ENCODE measurements at regions not wholly inside any gene's neighbourhood (a gene's known extent, or its start where the extent isn't known, plus 50 kb on each side); places are given as distances from the start of the nearest gene placed in this dataset.

- Histone ChIP-seq H3K4me1 (ENCODE audit: low read length) (no peaks in the 10 kb centered on the region), H3K79me2 (ENCODE audit: low read length) (no peaks in the 10 kb centered on the region), H3K9me2 (replicated peaks; ENCODE audit: insufficient read depth, low read length) (no peaks in the 10 kb centered on the region), H2AFZ (ENCODE audit: low read length) (no peak overlapping the region), H3F3A (ENCODE audit: insufficient read depth, low read length) (no peaks in the 10 kb centered on the region), H3K9me3 (replicated peaks; ENCODE audit: insufficient read depth, low read length) (no peaks in the 10 kb centered on the region), H3K4me2 (ENCODE audit: low read depth, low read length) (no peak overlapping the region), H3K9ac (ENCODE audit: low read length) (no peak overlapping the region), H3K27ac (ENCODE audit: low read length) (no peak overlapping the region), H3K4me3 (ENCODE audit: low read length) (no peak overlapping the region), H3K27me3 (replicated peaks; ENCODE audit: insufficient read depth, low read length) (no peaks in the 10 kb centered on the region), H3K36me3 (replicated peaks; ENCODE audit: insufficient read depth, low read length) (no peaks in the 10 kb centered on the region), H4K20me1 (ENCODE audit: insufficient read depth, low read length) (no peaks in the 10 kb centered on the region)
- no peak for DNase-seq
- TF ChIP-seq EZH2phosphoT487 (IDR thresholded peaks at IDR 0.05; ENCODE audit: low read length) (no peak), CTCF (IDR thresholded peaks at IDR 0.05; ENCODE audit: low read length) (no peak), EZH2 (optimal IDR thresholded peaks at IDR 0.05; ENCODE audit: low read depth, low read length) (no peak)
Measured at GRCh38 chr5:116789522-116789921, 214.9 kb upstream of the SEMA6A start.

DNA sequence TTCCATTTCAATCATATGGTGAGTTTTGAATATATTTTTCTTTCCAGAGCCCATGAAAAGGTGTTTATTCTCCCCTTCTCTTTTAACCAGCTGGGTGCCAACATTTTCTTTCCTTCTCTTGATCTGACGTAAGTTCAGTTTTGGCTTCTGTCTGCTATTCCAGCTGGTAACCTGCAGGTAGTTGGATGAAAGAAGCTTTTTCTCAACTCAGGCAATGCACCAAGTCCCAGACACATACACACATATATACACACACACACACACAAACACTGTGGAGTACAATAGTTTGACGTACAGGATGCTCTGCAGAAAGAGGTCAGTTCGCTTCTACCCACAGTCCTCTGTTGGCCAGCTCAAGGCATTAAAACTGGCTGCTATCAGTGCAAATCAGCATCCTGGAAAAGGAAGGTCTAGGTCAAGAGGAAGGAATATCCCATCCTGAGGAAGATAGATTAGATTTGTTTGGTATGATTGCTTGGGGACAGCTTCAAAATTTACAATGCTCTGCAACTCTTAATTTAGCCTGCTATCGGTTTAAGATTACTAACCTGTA is 214.3 kb upstream of the SEMA6A start:
- H2AFZ ChIP-seq (ENCODE audit: low read length): no peak overlapping the region
- no peaks in the 10 kb centered on the region for H3K9me2 ChIP-seq (replicated peaks; ENCODE audit: insufficient read depth, low read length)
- H3K4me3 ChIP-seq (ENCODE audit: low read length): no peak overlapping the region
- TF ChIP-seq EZH2 (optimal IDR thresholded peaks at IDR 0.05; ENCODE audit: low read depth, low read length) (no peak), EZH2phosphoT487 (IDR thresholded peaks at IDR 0.05; ENCODE audit: low read length) (no peak)
- no peaks in the 10 kb centered on the region for H3K36me3 ChIP-seq (replicated peaks; ENCODE audit: insufficient read depth, low read length)
- H3F3A ChIP-seq (ENCODE audit: insufficient read depth, low read length): no peaks in the 10 kb centered on the region
- no peaks in the 10 kb centered on the region for H3K4me1 ChIP-seq (ENCODE audit: low read length)
- H3K27me3 ChIP-seq (replicated peaks; ENCODE audit: insufficient read depth, low read length): no peaks in the 10 kb centered on the region
- DNase-seq: no peak
- no peaks in the 10 kb centered on the region for H3K79me2 ChIP-seq (ENCODE audit: low read length)
- no peak overlapping the region for H3K27ac ChIP-seq (ENCODE audit: low read length)
- H3K9me3 ChIP-seq (replicated peaks; ENCODE audit: insufficient read depth, low read length): no peaks in the 10 kb centered on the region
- no peaks in the 10 kb centered on the region for H4K20me1 ChIP-seq (ENCODE audit: insufficient read depth, low read length)
- H3K9ac ChIP-seq (ENCODE audit: low read length): no peak overlapping the region
- no peak overlapping the region for H3K4me2 ChIP-seq (ENCODE audit: low read depth, low read length)

DNA sequence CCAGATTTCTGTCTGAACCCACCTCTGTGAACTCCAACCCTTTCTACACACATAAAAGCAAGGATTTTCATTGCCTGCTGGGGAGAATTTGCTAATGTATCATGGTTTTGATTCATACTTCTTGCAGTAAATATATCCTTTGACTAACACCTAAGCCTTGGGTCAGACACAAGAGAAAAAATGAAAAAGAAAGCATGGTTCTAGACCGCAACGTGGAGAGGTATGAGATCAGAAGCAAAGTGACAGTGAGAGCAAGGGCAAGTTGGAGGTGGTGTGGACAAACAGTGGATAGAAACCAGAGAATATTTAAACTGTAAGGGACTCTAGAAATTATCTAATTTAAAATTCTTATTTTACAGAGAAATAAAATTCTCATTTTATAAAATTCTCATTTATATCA is 212.9 kb upstream of the SEMA6A start:
- Histone ChIP-seq H3K9me3 (replicated peaks; ENCODE audit: insufficient read depth, low read length) (no peaks in the 10 kb centered on the region), H3K79me2 (ENCODE audit: low read length) (no peaks in the 10 kb centered on the region), H3K4me3 (ENCODE audit: low read length) (no peak overlapping the region), H3K9me2 (replicated peaks; ENCODE audit: insufficient read depth, low read length) (no peaks in the 10 kb centered on the region), H3K4me2 (ENCODE audit: low read depth, low read length) (no peak overlapping the region), H4K20me1 (ENCODE audit: insufficient read depth, low read length) (no peaks in the 10 kb centered on the region), H3K36me3 (replicated peaks; ENCODE audit: insufficient read depth, low read length) (no peaks in the 10 kb centered on the region), H2AFZ (ENCODE audit: low read length) (no peak overlapping the region), H3K27ac (ENCODE audit: low read length) (no peak overlapping the region), H3F3A (ENCODE audit: insufficient read depth, low read length) (no peaks in the 10 kb centered on the region), H3K27me3 (replicated peaks; ENCODE audit: insufficient read depth, low read length) (no peaks in the 10 kb centered on the region), H3K9ac (ENCODE audit: low read length) (no peak overlapping the region), H3K4me1 (ENCODE audit: low read length) (no peaks in the 10 kb centered on the region)
- DNase-seq: no peak
- no peak for TF ChIP-seq EZH2 (optimal IDR thresholded peaks at IDR 0.05; ENCODE audit: low read depth, low read length)
- TF ChIP-seq EZH2phosphoT487 (IDR thresholded peaks at IDR 0.05; ENCODE audit: low read length): no peak
- TF ChIP-seq CTCF (IDR thresholded peaks at IDR 0.05; ENCODE audit: low read length): no peak

DNA sequence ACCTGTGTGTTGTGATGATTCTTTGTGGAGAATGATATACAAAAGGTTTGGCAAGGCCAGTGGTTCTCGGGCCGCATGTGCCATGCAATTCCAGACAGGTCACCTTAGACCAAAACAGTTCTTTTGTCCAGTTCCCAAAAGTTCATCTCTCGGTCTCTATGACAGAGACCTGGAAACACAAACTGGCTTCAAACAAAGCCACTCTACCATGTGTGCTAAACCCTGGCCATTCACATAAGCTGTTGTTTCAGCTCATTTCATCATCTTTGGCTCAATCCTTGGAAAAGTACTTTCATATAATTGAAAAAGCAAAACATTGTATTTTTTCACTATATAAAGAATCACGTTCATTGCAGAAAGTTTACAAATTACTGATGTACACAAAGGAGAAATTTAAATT is 210.5 kb upstream of the SEMA6A start:
- Histone ChIP-seq H4K20me1 (ENCODE audit: insufficient read depth, low read length) (no peaks in the 10 kb centered on the region), H3K36me3 (replicated peaks; ENCODE audit: insufficient read depth, low read length) (no peaks in the 10 kb centered on the region), H3K9ac (ENCODE audit: low read length) (no peak overlapping the region), H3K4me2 (ENCODE audit: low read depth, low read length) (no peak overlapping the region), H3K79me2 (ENCODE audit: low read length) (no peaks in the 10 kb centered on the region), H3F3A (ENCODE audit: insufficient read depth, low read length) (no peaks in the 10 kb centered on the region), H3K9me3 (replicated peaks; ENCODE audit: insufficient read depth, low read length) (no peaks in the 10 kb centered on the region), H2AFZ (ENCODE audit: low read length) (no peak overlapping the region), H3K27me3 (replicated peaks; ENCODE audit: insufficient read depth, low read length) (no peaks in the 10 kb centered on the region), H3K9me2 (replicated peaks; ENCODE audit: insufficient read depth, low read length) (no peaks in the 10 kb centered on the region), H3K4me3 (ENCODE audit: low read length) (no peak overlapping the region), H3K4me1 (ENCODE audit: low read length) (no peaks in the 10 kb centered on the region), H3K27ac (ENCODE audit: low read length) (no peak overlapping the region)
- no peak for DNase-seq
- TF ChIP-seq EZH2 (optimal IDR thresholded peaks at IDR 0.05; ENCODE audit: low read depth, low read length) (no peak), CTCF (IDR thresholded peaks at IDR 0.05; ENCODE audit: low read length) (no peak), EZH2phosphoT487 (IDR thresholded peaks at IDR 0.05; ENCODE audit: low read length) (no peak)
